GM18951 (cell line): ENCODE measurements at regions not wholly inside any gene's neighbourhood (a gene's known extent, or its start where the extent isn't known, plus 50 kb on each side); places are given as distances from the start of the nearest gene placed in this dataset.

Experiments
- POLR2A ChIP-seq: IDR thresholded peaks from 4 replicates; pipeline ENCODE4 v1.6.1; 2011; ENCODE audit warnings: mild to moderate bottlenecking; ENCODE audit not compliant: insufficient read length, insufficient read depth; ENCODE audit errors: extremely low read depth
- in situ Hi-C: fragments of 300-500 bp; cut with MboI; formaldehyde crosslinking; loops from one replicate; pipeline ENCODE4 v1.12.0; 2022; ENCODE audit warnings: low sequenced_read_pairs, mixed read lengths, inconsistent platforms; ENCODE audit not compliant: unreplicated experiment

- in situ Hi-C loops = no loop called here
- no peak for TF ChIP-seq POLR2A
These were observed 2265.1 kb downstream of the TP53TG3F start for GRCh38 chr16:35724551-35724950.

DNA sequence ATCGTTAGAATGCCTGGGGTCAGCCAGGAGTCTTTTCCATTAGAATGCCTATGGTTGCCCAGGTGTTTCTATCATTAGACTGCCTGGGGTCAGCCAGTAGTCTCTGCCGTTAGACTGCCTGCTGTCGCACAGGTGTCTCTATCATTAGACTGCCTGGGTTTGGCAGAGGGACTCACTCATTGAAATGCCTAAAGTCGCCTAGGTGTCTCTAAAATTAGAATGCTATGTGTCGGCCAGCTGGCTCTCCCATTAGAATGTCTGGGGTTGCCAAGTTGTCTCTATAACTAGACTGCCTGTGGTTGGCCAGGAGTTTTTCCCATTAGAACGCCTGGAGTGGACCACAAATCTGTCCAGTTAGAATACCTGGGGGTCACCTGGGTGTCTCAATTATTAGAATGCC is 2266.5 kb downstream of the TP53TG3F start:
- TF ChIP-seq POLR2A = no peak
- in situ Hi-C loops = no loop called here

DNA sequence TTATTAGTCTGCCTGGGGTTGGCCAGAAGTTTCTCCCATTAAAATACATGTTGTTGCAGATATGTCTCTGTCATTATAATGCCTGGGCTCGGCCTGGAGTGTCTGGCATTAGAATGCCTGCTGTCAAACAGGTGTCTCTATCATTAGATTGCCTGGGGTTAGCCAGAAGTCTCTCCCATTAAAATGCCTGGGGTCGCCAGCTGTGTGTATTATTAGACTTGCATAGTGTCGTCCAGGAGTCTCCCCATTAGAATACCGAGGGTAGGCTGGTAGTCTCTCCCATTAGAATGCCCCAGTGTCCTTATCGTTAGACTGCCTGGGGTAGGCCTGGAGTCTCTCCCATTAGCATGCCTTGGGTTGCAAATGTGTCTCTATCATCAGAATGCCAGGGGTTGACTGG is 2270.8 kb downstream of the TP53TG3F start:
- TF ChIP-seq POLR2A = no peak
- in situ Hi-C loops = no loop called here

DNA sequence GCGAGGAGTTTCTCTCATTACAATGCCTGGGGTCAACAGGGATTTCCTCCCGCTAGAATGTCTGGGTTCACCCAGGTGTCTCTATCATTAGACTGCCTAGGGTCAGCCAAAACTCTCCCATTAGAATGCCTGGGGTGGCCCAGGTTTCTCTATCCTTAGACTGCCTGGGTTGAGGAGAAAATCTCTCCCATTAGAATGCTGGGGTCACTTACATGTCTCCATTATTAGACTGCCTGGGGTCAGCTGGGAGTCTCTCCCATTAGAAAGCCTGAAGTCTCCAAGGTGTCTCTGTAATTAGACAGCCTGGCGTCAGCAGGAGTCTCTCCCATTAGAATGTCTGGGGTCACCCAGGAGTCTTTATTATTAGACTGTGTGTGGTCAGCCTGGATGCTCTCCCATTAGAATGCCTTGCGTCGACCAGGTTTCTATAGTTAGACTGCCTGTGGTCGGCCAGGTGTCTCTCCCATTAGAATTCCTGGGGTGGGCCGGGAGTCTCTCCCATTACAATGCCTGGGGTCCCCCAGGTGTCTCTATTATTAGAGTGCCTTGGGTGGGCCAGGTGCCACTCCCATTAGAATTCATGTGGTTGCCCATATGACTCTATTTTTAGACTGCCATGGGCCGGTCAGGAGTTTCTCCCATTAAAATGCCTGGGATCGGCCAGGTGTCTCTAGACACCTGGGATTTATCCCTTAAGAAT is 2272.1 kb downstream of the TP53TG3F start:
- no peak for TF ChIP-seq POLR2A
- in situ Hi-C loops = no loop called here

- in situ Hi-C loops = no loop called here
These were observed 2272.8 kb downstream of the TP53TG3F start for GRCh38 chr16:35732046-35732810.

DNA sequence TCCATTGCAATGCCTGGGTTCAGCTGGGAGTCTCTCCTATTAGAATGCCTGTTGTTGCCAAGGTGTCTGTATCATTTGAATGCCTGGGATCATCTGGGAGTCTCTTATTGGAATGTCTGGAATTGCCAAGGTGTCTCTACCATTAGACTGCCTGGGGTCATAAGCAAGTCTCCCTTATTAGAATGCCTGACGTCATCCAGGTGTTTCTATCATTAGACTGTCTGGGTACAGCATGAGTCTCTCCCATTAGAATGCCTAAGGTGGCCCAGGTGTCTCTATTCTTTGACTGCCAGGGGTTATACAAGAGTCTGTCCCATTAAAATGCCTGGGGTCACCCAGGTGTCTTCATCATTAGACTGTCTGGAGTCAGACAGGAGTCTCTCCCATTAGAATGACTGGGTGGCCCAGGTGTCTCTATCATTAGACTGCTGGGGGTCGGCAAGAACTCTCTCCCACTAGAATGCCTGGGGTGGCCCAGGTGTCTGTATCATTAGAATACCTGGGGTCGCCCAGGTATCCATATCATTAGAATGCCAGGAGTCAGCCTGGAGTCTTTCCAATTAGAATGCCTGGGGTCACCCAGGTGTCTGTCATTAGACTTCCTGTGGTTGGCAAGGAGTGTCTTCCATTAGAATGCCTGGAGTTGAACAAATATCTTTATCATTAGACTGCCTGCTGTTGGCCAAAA is 2274.0 kb downstream of the TP53TG3F start:
- in situ Hi-C loops = no loop called here
- TF ChIP-seq POLR2A = no peak

More at GRCh38 chr16:35732046-35732810, 2272.8 kb downstream of the TP53TG3F start:
- TF ChIP-seq POLR2A = no peak

- no peak for TF ChIP-seq POLR2A
- in situ Hi-C loops = no loop called here
These were observed 2274.7 kb downstream of the TP53TG3F start for GRCh38 chr16:35733971-35734702.

DNA sequence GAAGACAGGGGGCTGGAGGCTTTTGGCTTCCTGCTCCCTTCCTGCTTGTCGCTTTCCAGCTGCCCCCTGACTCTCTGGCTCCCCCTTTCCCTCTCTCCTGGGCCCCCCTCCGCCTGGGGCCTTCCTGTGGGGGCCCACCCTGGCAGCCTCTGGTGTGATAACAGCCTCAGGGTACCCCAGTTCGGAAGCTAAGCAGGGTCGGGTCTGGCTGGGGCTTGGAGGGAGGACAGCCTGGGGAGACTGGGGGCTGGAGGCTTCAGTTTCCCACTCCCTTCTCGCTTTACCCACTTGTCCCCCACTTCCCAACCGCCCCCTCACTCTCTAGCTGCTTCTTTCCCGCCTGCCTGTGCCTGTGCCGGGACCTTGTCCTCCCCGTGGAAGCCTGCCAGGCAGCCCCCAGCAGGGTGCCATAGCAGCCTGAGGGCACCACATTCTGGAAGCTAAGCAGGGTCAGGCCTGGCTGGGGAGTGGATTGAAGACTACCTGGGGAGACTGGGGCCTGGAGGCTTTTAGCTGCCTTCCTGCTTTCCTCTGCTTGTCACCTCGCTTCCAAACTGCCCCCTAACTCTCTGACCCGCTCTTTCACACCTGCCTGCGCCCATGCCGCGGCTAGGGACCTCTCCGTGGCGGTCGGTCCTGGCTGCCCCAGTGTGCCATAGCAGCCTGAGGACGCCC is 2275.5 kb downstream of the TP53TG3F start:
- TF ChIP-seq POLR2A = no peak
- in situ Hi-C loops = no loop called here

DNA sequence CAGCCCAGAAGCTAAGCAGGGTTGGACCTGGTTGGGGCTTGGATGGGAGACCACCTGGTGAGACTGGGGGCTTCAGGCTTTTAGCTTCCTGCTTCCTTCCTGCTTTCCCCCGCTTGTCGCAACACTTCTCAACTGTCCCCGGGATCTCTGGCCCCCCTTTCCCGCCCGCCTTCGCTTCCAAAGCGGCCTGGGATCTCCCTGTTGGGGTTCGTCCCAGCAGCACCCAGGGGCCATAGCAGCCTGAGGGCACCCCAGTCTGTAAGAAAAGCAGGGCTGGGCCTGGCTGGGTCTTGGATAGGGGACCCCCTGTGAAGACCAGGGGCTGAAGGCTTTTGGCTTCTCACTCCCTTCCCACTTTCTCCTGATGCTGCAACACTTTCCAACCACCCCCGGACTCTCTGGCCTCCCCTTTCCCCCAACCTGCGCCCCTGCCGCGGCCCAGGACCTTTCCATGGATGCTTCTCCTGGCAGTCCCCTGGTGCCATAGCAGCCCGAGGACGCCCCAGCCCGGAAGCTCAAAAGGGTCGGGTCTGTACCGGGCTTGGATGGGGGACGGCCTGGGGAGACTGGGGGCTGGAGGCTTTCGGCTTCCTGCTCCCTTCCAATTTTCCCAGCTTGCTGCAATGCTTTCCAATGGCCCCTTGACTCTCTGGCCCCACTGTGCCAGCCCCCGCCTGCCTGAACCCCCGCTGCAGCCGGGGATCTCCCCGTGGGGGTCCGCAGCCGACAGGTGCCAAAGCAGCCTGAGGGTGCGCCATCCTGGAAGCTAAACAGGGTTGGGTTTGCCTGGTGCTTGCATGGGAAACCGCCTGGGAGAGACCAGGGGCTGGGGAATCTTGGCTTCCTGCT is 2276.2 kb downstream of the TP53TG3F start:
- in situ Hi-C loops = no loop called here
- TF ChIP-seq POLR2A = no peak

DNA sequence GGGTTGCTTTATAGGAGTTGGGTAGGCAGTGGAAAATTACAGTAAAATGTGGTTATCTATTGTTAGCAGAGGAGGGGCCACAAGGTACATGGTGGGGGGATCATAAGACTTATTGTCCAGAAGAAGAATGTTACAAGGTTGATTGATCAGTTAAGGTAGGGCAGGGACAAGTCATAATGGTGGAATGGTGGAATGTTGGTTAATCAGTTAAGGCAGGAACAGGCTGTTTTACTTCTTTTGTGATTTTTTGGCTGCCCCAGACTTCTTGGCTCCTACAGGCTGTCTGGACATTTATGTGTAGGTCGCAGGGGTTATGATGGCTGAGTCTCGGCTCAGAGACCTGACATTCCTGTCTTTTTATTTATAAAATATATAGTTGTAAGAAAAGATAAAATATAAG is 2277.1 kb downstream of the TP53TG3F start:
- in situ Hi-C loops = no loop called here
- TF ChIP-seq POLR2A = no peak

DNA sequence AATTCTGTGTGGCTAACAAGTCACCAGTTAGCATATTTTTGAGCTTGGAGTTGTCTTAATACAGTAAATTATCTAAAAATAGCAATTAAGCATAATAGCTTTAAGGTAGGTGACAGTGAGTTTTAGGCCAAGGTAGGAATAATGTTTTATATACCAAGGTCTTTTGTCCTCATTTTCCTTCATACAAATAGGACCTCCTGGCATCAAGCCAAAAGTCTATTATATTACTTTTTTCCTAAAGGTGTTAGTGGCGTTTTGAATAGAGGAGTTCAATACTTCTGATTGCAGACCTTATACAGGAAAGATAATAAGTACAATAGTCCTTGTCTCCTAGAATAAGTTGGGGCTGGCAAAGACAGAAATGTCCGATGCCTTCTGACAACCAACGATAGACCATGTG is 2277.7 kb downstream of the TP53TG3F start:
- TF ChIP-seq POLR2A = no peak
- in situ Hi-C loops = no loop called here

DNA sequence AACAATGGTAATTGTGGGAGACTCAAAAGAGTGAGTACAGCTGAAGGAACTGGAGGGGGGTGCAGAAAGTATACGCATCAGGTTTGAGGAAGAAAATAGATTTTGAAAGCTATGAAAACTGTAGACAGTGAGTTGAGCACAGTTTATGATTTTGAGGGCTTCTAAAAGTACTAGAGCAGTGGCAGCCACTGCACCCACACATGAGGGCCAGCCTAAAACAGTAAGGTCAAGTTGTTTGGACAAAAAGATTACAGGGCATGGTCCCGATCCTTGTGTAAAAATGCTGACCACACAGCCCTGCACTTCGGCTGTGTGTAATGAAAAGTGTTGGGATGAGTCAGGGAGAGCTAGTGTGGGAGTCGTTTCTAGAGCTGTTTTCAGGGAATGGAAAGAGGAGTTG is 2282.1 kb downstream of the TP53TG3F start:
- TF ChIP-seq POLR2A = no peak
- in situ Hi-C loops = no loop called here

DNA sequence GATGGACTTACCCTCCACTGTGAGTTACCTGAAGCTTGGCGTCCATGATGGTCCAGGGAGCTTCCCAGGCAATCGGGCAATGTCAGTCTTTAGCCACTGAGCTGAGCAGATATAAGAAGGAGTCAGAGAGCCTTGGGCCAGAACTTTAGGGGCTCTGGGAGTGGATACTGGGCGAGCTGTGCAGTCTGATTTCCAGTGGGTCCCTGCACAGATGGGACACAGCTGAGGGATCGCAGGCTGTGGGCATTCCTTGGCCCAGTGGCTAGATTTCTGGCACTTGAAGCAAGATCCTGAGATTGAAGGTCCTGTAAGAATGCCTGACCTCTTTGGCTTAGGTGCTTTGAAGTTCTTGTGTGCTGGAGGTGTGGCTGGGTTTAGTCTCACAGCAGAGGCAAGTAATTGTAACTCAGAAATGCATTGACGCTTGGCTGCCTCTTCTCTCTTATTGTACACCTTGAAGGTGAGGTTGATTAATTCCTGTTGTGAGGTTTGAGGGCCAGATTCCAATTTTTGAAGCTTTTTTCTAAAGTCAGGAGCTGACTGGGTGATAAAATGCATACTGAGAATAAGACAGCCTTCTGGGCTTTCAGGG is 2283.8 kb downstream of the TP53TG3F start:
- in situ Hi-C loops = no loop called here
- no peak for TF ChIP-seq POLR2A
